Upper lobe of right lung (tissue), 1 donor: ENCODE measurements at regions not wholly inside any gene's neighbourhood (a gene's known extent, or its start where the extent isn't known, plus 50 kb on each side); places are given as distances from the start of the nearest gene placed in this dataset.
A peak's percentile ranks its signal among the peaks of the same experiment; 100 is the strongest.

Source experiments
- ATAC-seq: fragments of 200-7000 bp; cut with Tn5 transposase; one replicate; pipeline ENCODE4 v1.9.1; 2020; ENCODE audit warnings: mild to moderate bottlenecking, moderate library complexity
- DNase-seq: peaks from one replicate; pipeline ENCODE4 v3.0.0-alpha.2; 2020
- H3K27ac ChIP-seq: fragments of 200-600 bp; one replicate; pipeline ENCODE4 v1.8.0; 2022
- H3K27me3 ChIP-seq: fragments of 200-600 bp; one replicate; pipeline ENCODE4 v1.8.0; 2022; ENCODE audit warnings: mild to moderate bottlenecking
- H3K36me3 ChIP-seq: fragments of 200-600 bp; one replicate; pipeline ENCODE4 v1.8.0; 2022
- H3K4me1 ChIP-seq: fragments of 200-600 bp; one replicate; pipeline ENCODE4 v1.8.0; 2022
- H3K4me3 ChIP-seq: fragments of 200-600 bp; one replicate; pipeline ENCODE4 v1.8.0; 2022; ENCODE audit warnings: mild to moderate bottlenecking
- H3K9me3 ChIP-seq: fragments of 200-600 bp; one replicate; pipeline ENCODE4 v1.8.0; 2022
- CTCF ChIP-seq: fragments of 200-600 bp; IDR thresholded peaks from one replicate; pipeline ENCODE4 v1.8.0; 2022; ENCODE audit warnings: antibody characterized with exemption
- intact Hi-C: fragments of 100-400 bp; cut with DNase I; formaldehyde crosslinking; loops from one replicate; pipeline ENCODE4 v1.11.0; 2022
- donor health status: DM: no; HTN: yes; CAD: no; lungs with severe emphysema.

GRCh38 chr5:9972059-9972458, 277.6 kb downstream of the ATPSCKMT start:
- intact Hi-C loops, result no loop called here
- no peak overlapping the region for H3K4me3 ChIP-seq
- H3K9me3 ChIP-seq, result no peaks in the 10 kb centered on the region
- ATAC-seq (no peak), DNase-seq (no peak)
- no peak for TF ChIP-seq CTCF
- no peaks in the 10 kb centered on the region for H3K27me3 ChIP-seq
- no peaks in the 10 kb centered on the region for H3K36me3 ChIP-seq
- no peaks in the 10 kb centered on the region for H3K4me1 ChIP-seq
- no peak overlapping the region for H3K27ac ChIP-seq

- TF ChIP-seq CTCF, result no peak
- Histone ChIP-seq H3K9me3 (no peaks in the 10 kb centered on the region), H3K36me3 (no peaks in the 10 kb centered on the region), H3K4me3 (no peak overlapping the region), H3K27ac (no peak overlapping the region), H3K27me3 (no peaks in the 10 kb centered on the region), H3K4me1 (no peaks in the 10 kb centered on the region)
- intact Hi-C loops, result no loop called here
- DNase-seq (no peak), ATAC-seq (no peak)
Measured at GRCh38 chr5:9971301-9971700, 278.4 kb downstream of the ATPSCKMT start.

- no peaks in the 10 kb centered on the region for H3K4me1 ChIP-seq
- no peak overlapping the region for H3K27ac ChIP-seq
- H3K9me3 ChIP-seq, result no peaks in the 10 kb centered on the region
- no peaks in the 10 kb centered on the region for H3K27me3 ChIP-seq
- DNase-seq (no peak), ATAC-seq (no peak)
- no peak overlapping the region for H3K4me3 ChIP-seq
- intact Hi-C loops, result no loop called here
- no peaks in the 10 kb centered on the region for H3K36me3 ChIP-seq
- no peak for TF ChIP-seq CTCF
Measured at GRCh38 chr5:9958914-9959313, 290.8 kb downstream of the ATPSCKMT start.

GRCh38 chr5:9957214-9957613, 292.5 kb downstream of the ATPSCKMT start:
- Histone ChIP-seq H3K4me1 (no peaks in the 10 kb centered on the region), H3K4me3 (no peak overlapping the region), H3K27ac (no peak overlapping the region), H3K27me3 (no peaks in the 10 kb centered on the region), H3K36me3 (no peaks in the 10 kb centered on the region), H3K9me3 (no peaks in the 10 kb centered on the region)
- intact Hi-C loops, result no loop called here
- no peak for TF ChIP-seq CTCF
- no peak for ATAC-seq
- no peak for DNase-seq

- no peak for TF ChIP-seq CTCF
- ATAC-seq (peak; percentile 47), DNase-seq (no peak)
- intact Hi-C loops, result no loop called here
- Histone ChIP-seq H3K4me3 (no peak overlapping the region), H3K9me3 (no peaks in the 10 kb centered on the region), H3K27me3 (no peaks in the 10 kb centered on the region), H3K27ac (no peak overlapping the region), H3K4me1 (no peaks in the 10 kb centered on the region), H3K36me3 (no peaks in the 10 kb centered on the region)
Measured at GRCh38 chr5:9956725-9957124, 293.0 kb downstream of the ATPSCKMT start.

GRCh38 chr5:9955586-9955985, 294.1 kb downstream of the ATPSCKMT start:
- TF ChIP-seq CTCF, result no peak
- no peak overlapping the region for H3K4me3 ChIP-seq
- ATAC-seq (peak; percentile 77), DNase-seq (no peak)
- H3K4me1 ChIP-seq, result no peaks in the 10 kb centered on the region
- intact Hi-C loops, result no loop called here
- H3K36me3 ChIP-seq, result no peaks in the 10 kb centered on the region
- H3K27ac ChIP-seq, result no peak overlapping the region
- H3K27me3 ChIP-seq, result no peaks in the 10 kb centered on the region
- no peaks in the 10 kb centered on the region for H3K9me3 ChIP-seq
